ENCODE measurements at regions not wholly inside any gene's neighbourhood (a gene's known extent, or its start where the extent isn't known, plus 50 kb on each side); places are given as distances from the start of the nearest gene placed in this dataset.

DNA sequence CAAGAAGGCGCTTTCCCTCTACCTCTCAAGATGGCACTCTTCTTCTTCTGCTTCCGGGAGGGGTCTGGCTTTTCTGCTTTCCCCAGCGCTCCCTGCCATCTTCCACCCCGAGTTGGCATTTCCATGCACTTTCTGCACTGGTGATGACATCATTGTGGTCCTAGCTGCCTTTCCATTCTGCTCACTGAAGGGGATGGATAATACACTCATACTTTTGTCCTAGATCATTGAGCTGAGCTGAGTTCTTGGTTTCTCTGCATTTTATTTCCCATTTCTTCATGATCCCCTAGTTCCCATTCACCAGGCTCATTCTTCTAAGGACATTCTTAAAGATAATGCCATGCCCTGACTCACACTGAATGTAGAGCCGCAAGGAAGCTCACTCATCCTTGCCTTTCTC is 96.7 kb downstream of the EDN1 start:
- Histone ChIP-seq H4K8ac (ENCODE audit: extremely low read depth, insufficient read depth, low read length) (no peak overlapping the region), H3K14ac (ENCODE audit: insufficient read length) (no peak overlapping the region), H2AFZ (ENCODE audit: low read length) (no peak overlapping the region), H3K36me3 (ENCODE audit: control insufficient read depth in 2 of 4, insufficient read depth in 4 of 4, low read length in 3 of 4) (no peaks in the 10 kb centered on the region), H4K91ac (replicated peaks; ENCODE audit: insufficient read length, low read length) (no peak overlapping the region), H2BK12ac (ENCODE audit: low read depth, low read length) (no peak overlapping the region), H3K18ac (ENCODE audit: extremely low read depth, low read length) (no peak overlapping the region), H2BK20ac (ENCODE audit: low read length) (no peak overlapping the region), H3K23me2 (ENCODE audit: low read depth, low read length) (no peaks in the 10 kb centered on the region), H3K27me3 (replicated peaks in 1 of 4; ENCODE audit: control insufficient read depth in 3 of 4, extremely low read depth in 1 of 4, insufficient read depth in 3 of 4, low read length in 3 of 4) (no peaks in the 10 kb centered on the region), H2BK120ac (replicated peaks; ENCODE audit: low read depth, low read length) (no peak overlapping the region), H3K4me1 (replicated peaks in 1 of 4; ENCODE audit: control insufficient read depth in 3 of 4, insufficient read depth in 4 of 4, low read length in 3 of 4) (no peaks in the 10 kb centered on the region), H3K79me2 (ENCODE audit: control insufficient read depth in 1 of 2, insufficient read depth in 2 of 2, low read length in 2 of 2) (no peaks in the 10 kb centered on the region), H2BK5ac (ENCODE audit: low read depth, low read length) (no peak overlapping the region), H3K4me2 (ENCODE audit: insufficient read depth in 1 of 2, low read depth in 2 of 2, low read length in 2 of 2) (no peak overlapping the region), H2BK15ac (ENCODE audit: low read length) (no peak overlapping the region), H3K27ac (ENCODE audit: low read depth, low read length) (no peak overlapping the region), H3K9ac (replicated peaks in 1 of 4; ENCODE audit: extremely low read depth in 1 of 4, low read depth in 3 of 4, low read length in 3 of 4) (no peak overlapping the region), H2AK5ac (ENCODE audit: low read depth, low read length) (no peak overlapping the region), H3K4ac (replicated peaks; ENCODE audit: insufficient read length, low read depth, low read length) (no peak overlapping the region), H3K23ac (ENCODE audit: insufficient read length) (no peak overlapping the region), H3K56ac (replicated peaks; ENCODE audit: insufficient read length, low read depth, low read length) (no peak overlapping the region), H3K4me3 (ENCODE audit: extremely low read depth in 1 of 4, insufficient read depth in 2 of 4, low read depth in 3 of 4, low read length in 4 of 4) (no peak overlapping the region), H3K9me3 (ENCODE audit: insufficient read depth in 2 of 2, low read depth in 1 of 2, low read length in 1 of 2) (no peaks in the 10 kb centered on the region), H3K79me1 (ENCODE audit: low read depth, low read length) (no peaks in the 10 kb centered on the region), H4K5ac (ENCODE audit: insufficient read length, low read depth, low read length) (no peak overlapping the region), H4K20me1 (replicated peaks in 1 of 2; ENCODE audit: control insufficient read depth in 1 of 2, insufficient read depth in 2 of 2, low read length in 2 of 2) (no peaks in the 10 kb centered on the region)
- ChIA-PET CTCF (ENCODE audit: partially characterized antibody) (no interaction called here), POLR2A (ENCODE audit: partially characterized antibody) (no interaction called here)
- no peak for DNase-seq (ENCODE audit: low read depth in 1 of 2, low spot score in 2 of 2)
- TF ChIP-seq CTBP2 (IDR thresholded peaks at IDR 0.05; ENCODE audit: borderline replicate concordance, insufficient read depth, insufficient read length, low read length) (no peak), CREB1 (IDR thresholded peaks at IDR 0.05) (no peak), SP4 (IDR thresholded peaks at IDR 0.05; ENCODE audit: low read length) (no peak), USF2 (IDR thresholded peaks at IDR 0.05; ENCODE audit: low read length) (no peak), KDM4A (IDR thresholded peaks at IDR 0.05; ENCODE audit: low read depth, low read length, severe bottlenecking) (no peak), KDM1A (IDR thresholded peaks at IDR 0.05; ENCODE audit: borderline replicate concordance, low read length) (no peak), CHD1 (IDR thresholded peaks at IDR 0.05; ENCODE audit: low read depth, low read length) (no peak), BACH1 (IDR thresholded peaks at IDR 0.05; ENCODE audit: low read length) (no peak)
- no peak for FAIRE-seq
- WGBS, 2 experiments (ENCODE audit: extremely low coverage in 1 of 2, insufficient coverage in 1 of 2, insufficient read length in 1 of 2, insufficient replicate concordance in 2 of 2, low coverage in 1 of 2, low lambda C conversion rate in 2 of 2, missing lambda C conversion rate in 1 of 2): 100% methylated on average over 4 of the region's 5 CpGs; no CpG with 5 or more reads in 1 of the 2 experiments

Measured in H1 (cell line).